ENCODE measurements at regions not wholly inside any gene's neighbourhood (a gene's known extent, or its start where the extent isn't known, plus 50 kb on each side); places are given as distances from the start of the nearest gene placed in this dataset.

GRCh38 chr2:128732976-128733431, 414.3 kb upstream of the HS6ST1 start:
- DNase-seq: no peak

GRCh38 chr2:128733450-128733849, 414.8 kb upstream of the HS6ST1 start:
- DNase-seq: no peak

GRCh38 chr2:128734521-128735295, 416.0 kb upstream of the HS6ST1 start:
- DNase-seq: no peak

GRCh38 chr2:128735296-128735960, 416.8 kb upstream of the HS6ST1 start:
- DNase-seq: no peak

GRCh38 chr2:128736046-128736688, 417.5 kb upstream of the HS6ST1 start:
- no peak for DNase-seq

GRCh38 chr2:128736689-128737545, 418.2 kb upstream of the HS6ST1 start:
- peak in 11 of 14 donors; percentile 19 to 75 (median 57) for DNase-seq

GRCh38 chr2:128737546-128737826, 418.8 kb upstream of the HS6ST1 start:
- DNase-seq: no peak

GRCh38 chr2:128738446-128739110, 419.9 kb upstream of the HS6ST1 start:
- DNase-seq: no peak

- DNase-seq: no peak
Measured at GRCh38 chr2:128742467-128742866, 423.8 kb upstream of the HS6ST1 start.

- no peak for DNase-seq
Measured at GRCh38 chr2:128745946-128746345, 427.3 kb upstream of the HS6ST1 start.

- DNase-seq: no peak
Measured at GRCh38 chr2:128746356-128746755, 427.7 kb upstream of the HS6ST1 start.

GRCh38 chr2:128748336-128748735, 429.7 kb upstream of the HS6ST1 start:
- DNase-seq: no peak

- no peak for DNase-seq
Measured at GRCh38 chr2:128748835-128749605, 430.4 kb upstream of the HS6ST1 start.

GRCh38 chr2:128750328-128751165, 431.9 kb upstream of the HS6ST1 start:
- no peak for DNase-seq

- DNase-seq: no peak
Measured at GRCh38 chr2:128751746-128752145, 433.1 kb upstream of the HS6ST1 start.

GRCh38 chr2:128752691-128753263, 434.1 kb upstream of the HS6ST1 start:
- no peak for DNase-seq

GRCh38 chr2:128753321-128753720, 434.7 kb upstream of the HS6ST1 start:
- no peak for DNase-seq

GRCh38 chr2:128753800-128754199, 435.1 kb upstream of the HS6ST1 start:
- DNase-seq: no peak

- peak in 7 of 14 donors; percentile 8 to 54 (median 37) for DNase-seq
Measured at GRCh38 chr2:128754246-128754724, 435.6 kb upstream of the HS6ST1 start.

Data from C1 segment of cervical spinal cord (tissue), 14 donors.